ENCODE measurements at regions not wholly inside any gene's neighbourhood (a gene's known extent, or its start where the extent isn't known, plus 50 kb on each side); places are given as distances from the start of the nearest gene placed in this dataset.

DNA sequence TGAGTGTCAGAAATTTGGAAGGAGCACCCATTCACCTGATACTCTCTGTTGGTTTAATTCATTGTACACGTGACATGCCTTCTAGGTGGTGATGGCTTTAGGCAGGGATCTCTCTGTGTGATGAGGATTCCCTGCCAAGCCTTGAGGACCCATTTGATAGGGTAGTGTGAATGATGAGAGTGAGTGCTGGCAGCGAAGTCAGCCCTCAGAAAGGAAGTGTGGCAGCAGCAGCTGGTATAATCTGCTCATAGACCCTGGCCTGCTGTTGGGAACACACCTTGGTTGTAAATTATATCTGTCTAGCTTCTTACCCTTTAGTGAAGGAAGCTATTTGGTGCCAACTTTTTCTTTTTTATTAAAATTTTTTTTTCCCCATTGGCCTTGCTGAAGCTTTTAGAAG, 164.5 kb downstream of the HAUS1 start:
- TF ChIP-seq, protein P1, sequence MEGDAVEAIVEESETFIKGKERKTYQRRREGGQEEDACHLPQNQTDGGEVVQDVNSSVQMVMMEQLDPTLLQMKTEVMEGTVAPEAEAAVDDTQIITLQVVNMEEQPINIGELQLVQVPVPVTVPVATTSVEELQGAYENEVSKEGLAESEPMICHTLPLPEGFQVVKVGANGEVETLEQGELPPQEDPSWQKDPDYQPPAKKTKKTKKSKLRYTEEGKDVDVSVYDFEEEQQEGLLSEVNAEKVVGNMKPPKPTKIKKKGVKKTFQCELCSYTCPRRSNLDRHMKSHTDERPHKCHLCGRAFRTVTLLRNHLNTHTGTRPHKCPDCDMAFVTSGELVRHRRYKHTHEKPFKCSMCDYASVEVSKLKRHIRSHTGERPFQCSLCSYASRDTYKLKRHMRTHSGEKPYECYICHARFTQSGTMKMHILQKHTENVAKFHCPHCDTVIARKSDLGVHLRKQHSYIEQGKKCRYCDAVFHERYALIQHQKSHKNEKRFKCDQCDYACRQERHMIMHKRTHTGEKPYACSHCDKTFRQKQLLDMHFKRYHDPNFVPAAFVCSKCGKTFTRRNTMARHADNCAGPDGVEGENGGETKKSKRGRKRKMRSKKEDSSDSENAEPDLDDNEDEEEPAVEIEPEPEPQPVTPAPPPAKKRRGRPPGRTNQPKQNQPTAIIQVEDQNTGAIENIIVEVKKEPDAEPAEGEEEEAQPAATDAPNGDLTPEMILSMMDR (IDR thresholded peaks at IDR 0.05; ENCODE audit: control extremely low read depth in 1 of 3, insufficient read depth in 1 of 3, low read depth in 1 of 3, low read length in 3 of 3) = no peak
- TF ChIP-seq, protein P2, sequence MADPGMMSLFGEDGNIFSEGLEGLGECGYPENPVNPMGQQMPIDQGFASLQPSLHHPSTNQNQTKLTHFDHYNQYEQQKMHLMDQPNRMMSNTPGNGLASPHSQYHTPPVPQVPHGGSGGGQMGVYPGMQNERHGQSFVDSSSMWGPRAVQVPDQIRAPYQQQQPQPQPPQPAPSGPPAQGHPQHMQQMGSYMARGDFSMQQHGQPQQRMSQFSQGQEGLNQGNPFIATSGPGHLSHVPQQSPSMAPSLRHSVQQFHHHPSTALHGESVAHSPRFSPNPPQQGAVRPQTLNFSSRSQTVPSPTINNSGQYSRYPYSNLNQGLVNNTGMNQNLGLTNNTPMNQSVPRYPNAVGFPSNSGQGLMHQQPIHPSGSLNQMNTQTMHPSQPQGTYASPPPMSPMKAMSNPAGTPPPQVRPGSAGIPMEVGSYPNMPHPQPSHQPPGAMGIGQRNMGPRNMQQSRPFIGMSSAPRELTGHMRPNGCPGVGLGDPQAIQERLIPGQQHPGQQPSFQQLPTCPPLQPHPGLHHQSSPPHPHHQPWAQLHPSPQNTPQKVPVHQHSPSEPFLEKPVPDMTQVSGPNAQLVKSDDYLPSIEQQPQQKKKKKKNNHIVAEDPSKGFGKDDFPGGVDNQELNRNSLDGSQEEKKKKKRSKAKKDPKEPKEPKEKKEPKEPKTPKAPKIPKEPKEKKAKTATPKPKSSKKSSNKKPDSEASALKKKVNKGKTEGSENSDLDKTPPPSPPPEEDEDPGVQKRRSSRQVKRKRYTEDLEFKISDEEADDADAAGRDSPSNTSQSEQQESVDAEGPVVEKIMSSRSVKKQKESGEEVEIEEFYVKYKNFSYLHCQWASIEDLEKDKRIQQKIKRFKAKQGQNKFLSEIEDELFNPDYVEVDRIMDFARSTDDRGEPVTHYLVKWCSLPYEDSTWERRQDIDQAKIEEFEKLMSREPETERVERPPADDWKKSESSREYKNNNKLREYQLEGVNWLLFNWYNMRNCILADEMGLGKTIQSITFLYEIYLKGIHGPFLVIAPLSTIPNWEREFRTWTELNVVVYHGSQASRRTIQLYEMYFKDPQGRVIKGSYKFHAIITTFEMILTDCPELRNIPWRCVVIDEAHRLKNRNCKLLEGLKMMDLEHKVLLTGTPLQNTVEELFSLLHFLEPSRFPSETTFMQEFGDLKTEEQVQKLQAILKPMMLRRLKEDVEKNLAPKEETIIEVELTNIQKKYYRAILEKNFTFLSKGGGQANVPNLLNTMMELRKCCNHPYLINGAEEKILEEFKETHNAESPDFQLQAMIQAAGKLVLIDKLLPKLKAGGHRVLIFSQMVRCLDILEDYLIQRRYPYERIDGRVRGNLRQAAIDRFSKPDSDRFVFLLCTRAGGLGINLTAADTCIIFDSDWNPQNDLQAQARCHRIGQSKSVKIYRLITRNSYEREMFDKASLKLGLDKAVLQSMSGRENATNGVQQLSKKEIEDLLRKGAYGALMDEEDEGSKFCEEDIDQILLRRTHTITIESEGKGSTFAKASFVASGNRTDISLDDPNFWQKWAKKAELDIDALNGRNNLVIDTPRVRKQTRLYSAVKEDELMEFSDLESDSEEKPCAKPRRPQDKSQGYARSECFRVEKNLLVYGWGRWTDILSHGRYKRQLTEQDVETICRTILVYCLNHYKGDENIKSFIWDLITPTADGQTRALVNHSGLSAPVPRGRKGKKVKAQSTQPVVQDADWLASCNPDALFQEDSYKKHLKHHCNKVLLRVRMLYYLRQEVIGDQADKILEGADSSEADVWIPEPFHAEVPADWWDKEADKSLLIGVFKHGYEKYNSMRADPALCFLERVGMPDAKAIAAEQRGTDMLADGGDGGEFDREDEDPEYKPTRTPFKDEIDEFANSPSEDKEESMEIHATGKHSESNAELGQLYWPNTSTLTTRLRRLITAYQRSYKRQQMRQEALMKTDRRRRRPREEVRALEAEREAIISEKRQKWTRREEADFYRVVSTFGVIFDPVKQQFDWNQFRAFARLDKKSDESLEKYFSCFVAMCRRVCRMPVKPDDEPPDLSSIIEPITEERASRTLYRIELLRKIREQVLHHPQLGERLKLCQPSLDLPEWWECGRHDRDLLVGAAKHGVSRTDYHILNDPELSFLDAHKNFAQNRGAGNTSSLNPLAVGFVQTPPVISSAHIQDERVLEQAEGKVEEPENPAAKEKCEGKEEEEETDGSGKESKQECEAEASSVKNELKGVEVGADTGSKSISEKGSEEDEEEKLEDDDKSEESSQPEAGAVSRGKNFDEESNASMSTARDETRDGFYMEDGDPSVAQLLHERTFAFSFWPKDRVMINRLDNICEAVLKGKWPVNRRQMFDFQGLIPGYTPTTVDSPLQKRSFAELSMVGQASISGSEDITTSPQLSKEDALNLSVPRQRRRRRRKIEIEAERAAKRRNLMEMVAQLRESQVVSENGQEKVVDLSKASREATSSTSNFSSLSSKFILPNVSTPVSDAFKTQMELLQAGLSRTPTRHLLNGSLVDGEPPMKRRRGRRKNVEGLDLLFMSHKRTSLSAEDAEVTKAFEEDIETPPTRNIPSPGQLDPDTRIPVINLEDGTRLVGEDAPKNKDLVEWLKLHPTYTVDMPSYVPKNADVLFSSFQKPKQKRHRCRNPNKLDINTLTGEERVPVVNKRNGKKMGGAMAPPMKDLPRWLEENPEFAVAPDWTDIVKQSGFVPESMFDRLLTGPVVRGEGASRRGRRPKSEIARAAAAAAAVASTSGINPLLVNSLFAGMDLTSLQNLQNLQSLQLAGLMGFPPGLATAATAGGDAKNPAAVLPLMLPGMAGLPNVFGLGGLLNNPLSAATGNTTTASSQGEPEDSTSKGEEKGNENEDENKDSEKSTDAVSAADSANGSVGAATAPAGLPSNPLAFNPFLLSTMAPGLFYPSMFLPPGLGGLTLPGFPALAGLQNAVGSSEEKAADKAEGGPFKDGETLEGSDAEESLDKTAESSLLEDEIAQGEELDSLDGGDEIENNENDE (IDR thresholded peaks at IDR 0.05; ENCODE audit: insufficient replicate concordance, low read length) = no peak
- TF ChIP-seq BCL11A (IDR thresholded peaks at IDR 0.05; ENCODE audit: low read depth in 2 of 2, low read length in 2 of 2) = no peak

All from H1 (cell line).